ENCODE measurements at regions not wholly inside any gene's neighbourhood (a gene's known extent, or its start where the extent isn't known, plus 50 kb on each side); places are given as distances from the start of the nearest gene placed in this dataset.

DNA sequence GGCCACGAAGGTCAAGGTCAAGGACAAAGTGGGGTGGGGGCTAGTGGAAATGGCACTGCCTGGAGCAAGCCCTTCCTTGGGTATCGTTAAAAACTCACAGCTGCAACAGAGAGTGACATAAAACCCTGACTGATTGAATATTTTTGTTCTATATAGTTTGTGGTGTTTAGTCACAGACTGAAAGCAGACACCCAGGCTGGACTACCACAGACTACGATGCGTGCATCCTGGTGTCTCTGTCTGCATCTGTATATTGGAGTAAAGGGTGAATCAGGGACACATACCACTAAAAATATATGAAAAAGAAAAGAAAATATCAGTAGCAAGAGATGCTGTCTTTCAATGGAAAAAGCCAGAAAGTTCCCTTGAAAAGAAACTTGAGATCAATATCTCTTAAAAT is 101.4 kb downstream of the KLF6 start:
- no peak for DNase-seq (ENCODE audit: low spot score in 2 of 2)
- no peaks in the 10 kb centered on the region for H3K36me3 ChIP-seq
- no peaks in the 10 kb centered on the region for H3K9me3 ChIP-seq
- no peaks in the 10 kb centered on the region for H3K27me3 ChIP-seq
- H3K27ac ChIP-seq = no peak overlapping the region
- 90% methylated on average over 4 of the region's 4 CpGs for WGBS
- H3K4me1 ChIP-seq = no peaks in the 10 kb centered on the region
- H3K4me3 ChIP-seq = no peak overlapping the region
- TF ChIP-seq, protein P1, sequence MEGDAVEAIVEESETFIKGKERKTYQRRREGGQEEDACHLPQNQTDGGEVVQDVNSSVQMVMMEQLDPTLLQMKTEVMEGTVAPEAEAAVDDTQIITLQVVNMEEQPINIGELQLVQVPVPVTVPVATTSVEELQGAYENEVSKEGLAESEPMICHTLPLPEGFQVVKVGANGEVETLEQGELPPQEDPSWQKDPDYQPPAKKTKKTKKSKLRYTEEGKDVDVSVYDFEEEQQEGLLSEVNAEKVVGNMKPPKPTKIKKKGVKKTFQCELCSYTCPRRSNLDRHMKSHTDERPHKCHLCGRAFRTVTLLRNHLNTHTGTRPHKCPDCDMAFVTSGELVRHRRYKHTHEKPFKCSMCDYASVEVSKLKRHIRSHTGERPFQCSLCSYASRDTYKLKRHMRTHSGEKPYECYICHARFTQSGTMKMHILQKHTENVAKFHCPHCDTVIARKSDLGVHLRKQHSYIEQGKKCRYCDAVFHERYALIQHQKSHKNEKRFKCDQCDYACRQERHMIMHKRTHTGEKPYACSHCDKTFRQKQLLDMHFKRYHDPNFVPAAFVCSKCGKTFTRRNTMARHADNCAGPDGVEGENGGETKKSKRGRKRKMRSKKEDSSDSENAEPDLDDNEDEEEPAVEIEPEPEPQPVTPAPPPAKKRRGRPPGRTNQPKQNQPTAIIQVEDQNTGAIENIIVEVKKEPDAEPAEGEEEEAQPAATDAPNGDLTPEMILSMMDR (IDR thresholded peaks at IDR 0.05) = no peak
- TF ChIP-seq POLR2AphosphoS5 (IDR thresholded peaks at IDR 0.05) = no peak

GRCh38 chr10:3682745-3683144 is 102.3 kb downstream of the KLF6 start:
- no peak for TF ChIP-seq EP300 (IDR thresholded peaks at IDR 0.05)
- TF ChIP-seq POLR2AphosphoS5 (IDR thresholded peaks at IDR 0.05) = no peak
- TF ChIP-seq, protein P1 (IDR thresholded peaks at IDR 0.05) = no peak
- no peak for TF ChIP-seq POLR2A (IDR thresholded peaks at IDR 0.05)
- Histone ChIP-seq H3K36me3 (no peaks in the 10 kb centered on the region), H3K9me3 (no peaks in the 10 kb centered on the region), H3K27ac (no peak overlapping the region), H3K4me3 (no peak overlapping the region), H3K4me1 (no peaks in the 10 kb centered on the region), H3K27me3 (no peaks in the 10 kb centered on the region)
- no peak for DNase-seq (ENCODE audit: low spot score in 2 of 2)
- 85% methylated on average over 6 of the region's 6 CpGs for WGBS

DNA sequence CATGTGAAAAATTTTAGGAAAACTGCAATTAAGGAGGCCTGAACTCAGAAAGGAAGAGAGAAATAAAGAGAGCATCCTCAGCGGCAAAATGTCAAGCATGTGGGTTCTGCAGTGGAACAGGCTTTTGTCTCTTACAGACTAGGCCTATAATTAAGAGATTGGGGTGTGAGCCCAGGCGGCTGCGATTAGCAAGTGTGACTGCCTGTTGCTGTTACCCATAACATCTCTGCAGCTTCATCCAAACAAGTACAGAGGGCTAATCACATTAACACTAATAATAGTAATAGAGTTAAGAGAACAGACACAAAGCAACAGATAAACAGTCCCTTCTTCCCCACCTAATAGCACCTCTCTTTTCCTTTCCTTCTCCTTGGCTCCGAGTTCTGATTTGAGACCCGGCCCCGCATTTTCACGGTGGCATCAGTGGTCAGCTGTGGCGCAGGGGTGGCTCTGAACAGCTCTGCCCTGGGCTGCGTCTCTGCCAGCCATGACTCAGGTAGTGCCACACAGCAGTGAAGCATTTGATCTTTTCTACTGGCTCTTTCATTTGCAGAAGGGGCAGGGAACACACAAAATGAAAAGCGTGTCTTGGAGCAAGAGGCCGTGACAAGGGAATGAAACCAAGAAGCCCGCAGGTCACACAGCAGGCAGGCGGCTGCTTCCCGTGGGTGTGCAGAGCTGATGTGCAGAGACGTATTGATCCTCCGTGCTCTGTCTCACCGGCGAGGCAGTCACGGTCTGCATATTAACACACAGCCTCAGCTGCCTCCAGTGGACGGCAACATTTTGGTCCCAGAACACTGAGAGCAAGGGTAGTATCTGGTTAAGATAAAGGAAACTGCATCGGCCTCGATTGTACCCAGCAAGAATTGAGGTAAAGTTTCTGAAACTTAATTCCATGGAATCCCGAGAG is 103.1 kb downstream of the KLF6 start:
- Histone ChIP-seq H3K4me3 (no peak overlapping the region), H3K27ac (no peak overlapping the region), H3K4me1 (no peaks in the 10 kb centered on the region), H3K9me3 (no peaks in the 10 kb centered on the region), H3K36me3 (no peaks in the 10 kb centered on the region), H3K27me3 (no peaks in the 10 kb centered on the region)
- 83% methylated on average over 23 of the region's 23 CpGs for WGBS
- no peak for DNase-seq (ENCODE audit: low spot score in 2 of 2)
- TF ChIP-seq EP300 (IDR thresholded peaks at IDR 0.05) (no peak), POLR2A (IDR thresholded peaks at IDR 0.05) (no peak), POLR2AphosphoS5 (IDR thresholded peaks at IDR 0.05) (no peak)
- TF ChIP-seq, protein P1 (IDR thresholded peaks at IDR 0.05) = no peak

DNA sequence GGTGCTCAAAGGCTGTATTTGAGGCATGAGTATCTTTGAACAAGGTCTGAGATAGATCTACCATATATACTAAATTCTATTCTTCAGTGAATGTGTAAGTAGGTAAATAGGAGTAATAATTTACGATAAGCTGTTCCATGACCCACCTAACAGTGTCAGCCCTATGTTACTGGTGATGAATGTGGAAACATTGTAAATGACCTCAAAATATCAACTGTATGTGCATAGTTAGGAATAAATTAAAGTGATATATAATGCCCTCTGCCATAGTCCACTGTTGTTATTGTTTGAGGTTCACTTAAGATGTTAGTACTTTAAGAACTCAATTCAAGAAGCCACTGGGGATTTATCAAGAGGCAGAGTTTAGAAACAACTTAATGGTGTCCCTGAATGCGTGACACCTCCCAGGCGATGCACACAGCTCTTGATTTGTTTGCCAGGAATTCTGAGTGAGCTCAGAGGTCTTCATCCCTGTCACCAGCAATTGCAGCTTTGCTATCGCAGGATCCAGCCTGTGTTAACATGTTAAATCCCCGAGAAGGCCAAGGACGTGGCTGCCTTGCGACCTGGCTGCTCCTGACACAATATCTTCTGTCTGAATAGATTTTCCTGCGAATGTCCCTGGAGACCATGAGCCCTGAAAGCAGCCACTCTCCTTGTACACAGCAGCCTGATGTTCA is 104.9 kb downstream of the KLF6 start:
- 80% methylated on average over 8 of the region's 8 CpGs for WGBS
- TF ChIP-seq POLR2A (IDR thresholded peaks at IDR 0.05) = no peak
- no peak for TF ChIP-seq EP300 (IDR thresholded peaks at IDR 0.05)
- TF ChIP-seq, protein P1 (IDR thresholded peaks at IDR 0.05) = no peak
- TF ChIP-seq POLR2AphosphoS5 (IDR thresholded peaks at IDR 0.05) = no peak
- DNase-seq (ENCODE audit: low spot score in 2 of 2) = no peak

DNA sequence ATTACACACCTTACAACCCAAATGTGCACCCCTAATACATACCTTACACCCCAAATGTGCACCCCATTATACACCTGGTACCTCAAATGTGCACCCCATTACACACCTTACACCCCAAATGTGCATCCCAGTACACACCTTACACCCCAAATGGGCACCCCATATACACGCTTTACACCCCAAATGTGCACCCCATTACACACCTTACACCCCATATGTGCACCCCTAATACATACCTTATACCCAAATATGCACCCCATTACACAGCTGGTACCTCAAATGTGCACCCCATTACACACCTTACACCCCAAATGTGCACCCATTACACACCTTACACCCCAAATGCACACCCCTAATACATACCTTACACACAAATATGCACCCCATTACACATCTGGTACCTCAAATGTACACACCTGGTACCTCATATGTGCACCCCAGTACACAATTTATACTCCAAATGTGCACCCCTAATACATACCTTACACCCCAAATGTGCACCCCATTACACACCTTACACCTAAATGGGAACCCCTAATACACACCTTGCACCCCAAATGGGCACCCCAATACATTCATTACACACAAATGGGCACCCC is 106.3 kb downstream of the KLF6 start:
- H3K27me3 ChIP-seq = no peaks in the 10 kb centered on the region
- no peaks in the 10 kb centered on the region for H3K36me3 ChIP-seq
- 90% methylated on average over 1 of the region's 1 CpG for WGBS
- DNase-seq (ENCODE audit: low spot score in 2 of 2) = no peak
- H3K9me3 ChIP-seq = no peaks in the 10 kb centered on the region
- H3K4me3 ChIP-seq = no peak overlapping the region
- TF ChIP-seq, protein P1 (IDR thresholded peaks at IDR 0.05) = no peak
- TF ChIP-seq EP300 (IDR thresholded peaks at IDR 0.05) (no peak), POLR2A (IDR thresholded peaks at IDR 0.05) (no peak), POLR2AphosphoS5 (IDR thresholded peaks at IDR 0.05) (no peak)
- no peaks in the 10 kb centered on the region for H3K4me1 ChIP-seq
- no peak overlapping the region for H3K27ac ChIP-seq

More for the DNA sequence above, 104.9 kb downstream of the KLF6 start:
- H3K4me3 ChIP-seq = no peak overlapping the region
- H3K27ac ChIP-seq = no peak overlapping the region
- no peaks in the 10 kb centered on the region for H3K9me3 ChIP-seq
- no peaks in the 10 kb centered on the region for H3K4me1 ChIP-seq
- H3K27me3 ChIP-seq = no peaks in the 10 kb centered on the region
- no peaks in the 10 kb centered on the region for H3K36me3 ChIP-seq

All from suprapubic skin (tissue), 4 donors.